ENCODE measurements at regions not wholly inside any gene's neighbourhood (a gene's known extent, or its start where the extent isn't known, plus 50 kb on each side); places are given as distances from the start of the nearest gene placed in this dataset.

DNA sequence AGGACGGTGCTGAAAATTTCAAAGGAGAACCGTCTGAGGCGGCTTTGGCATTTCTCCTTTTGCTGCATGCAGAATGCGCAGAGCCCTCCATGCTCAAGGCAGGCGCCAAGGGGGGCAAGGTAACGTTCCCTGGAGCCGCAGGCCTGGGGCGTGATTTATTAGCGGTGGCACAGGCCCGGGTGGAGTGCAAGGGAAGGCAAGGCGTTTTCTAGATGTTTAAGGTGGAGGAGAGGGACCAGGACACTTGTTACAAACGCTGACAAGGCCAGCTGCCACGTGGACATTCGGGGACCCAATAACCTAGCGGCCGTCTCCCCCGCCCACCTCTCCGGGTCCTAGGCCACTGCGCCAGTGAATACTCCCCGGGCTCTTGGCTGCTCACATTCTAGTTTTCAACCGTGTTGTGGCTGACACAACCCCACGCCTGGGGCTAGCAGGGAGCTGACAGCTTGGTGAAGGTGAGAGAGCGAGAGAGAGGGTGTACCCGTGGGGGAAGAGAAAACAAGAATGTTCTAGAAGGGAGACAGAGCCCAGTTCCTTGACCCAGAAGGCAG, 250.1 kb downstream of the C16orf95 start:
- no peaks in the 10 kb centered on the region for H3K36me3 ChIP-seq (ENCODE audit: control insufficient read depth in 4 of 4, insufficient read depth in 3 of 4, low read depth in 1 of 4, low read length in 3 of 4)
- TF ChIP-seq FOXA1 (IDR thresholded peaks at IDR 0.05) (no peak), SP1 (IDR thresholded peaks at IDR 0.05) (no peak)
- TF ChIP-seq, protein P1, sequence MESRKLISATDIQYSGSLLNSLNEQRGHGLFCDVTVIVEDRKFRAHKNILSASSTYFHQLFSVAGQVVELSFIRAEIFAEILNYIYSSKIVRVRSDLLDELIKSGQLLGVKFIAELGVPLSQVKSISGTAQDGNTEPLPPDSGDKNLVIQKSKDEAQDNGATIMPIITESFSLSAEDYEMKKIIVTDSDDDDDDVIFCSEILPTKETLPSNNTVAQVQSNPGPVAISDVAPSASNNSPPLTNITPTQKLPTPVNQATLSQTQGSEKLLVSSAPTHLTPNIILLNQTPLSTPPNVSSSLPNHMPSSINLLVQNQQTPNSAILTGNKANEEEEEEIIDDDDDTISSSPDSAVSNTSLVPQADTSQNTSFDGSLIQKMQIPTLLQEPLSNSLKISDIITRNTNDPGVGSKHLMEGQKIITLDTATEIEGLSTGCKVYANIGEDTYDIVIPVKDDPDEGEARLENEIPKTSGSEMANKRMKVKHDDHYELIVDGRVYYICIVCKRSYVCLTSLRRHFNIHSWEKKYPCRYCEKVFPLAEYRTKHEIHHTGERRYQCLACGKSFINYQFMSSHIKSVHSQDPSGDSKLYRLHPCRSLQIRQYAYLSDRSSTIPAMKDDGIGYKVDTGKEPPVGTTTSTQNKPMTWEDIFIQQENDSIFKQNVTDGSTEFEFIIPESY (IDR thresholded peaks at IDR 0.05), result no peak
- no peak overlapping the region for H3K27ac ChIP-seq (ENCODE audit: low read depth in 1 of 2, low read length in 2 of 2)

DNA sequence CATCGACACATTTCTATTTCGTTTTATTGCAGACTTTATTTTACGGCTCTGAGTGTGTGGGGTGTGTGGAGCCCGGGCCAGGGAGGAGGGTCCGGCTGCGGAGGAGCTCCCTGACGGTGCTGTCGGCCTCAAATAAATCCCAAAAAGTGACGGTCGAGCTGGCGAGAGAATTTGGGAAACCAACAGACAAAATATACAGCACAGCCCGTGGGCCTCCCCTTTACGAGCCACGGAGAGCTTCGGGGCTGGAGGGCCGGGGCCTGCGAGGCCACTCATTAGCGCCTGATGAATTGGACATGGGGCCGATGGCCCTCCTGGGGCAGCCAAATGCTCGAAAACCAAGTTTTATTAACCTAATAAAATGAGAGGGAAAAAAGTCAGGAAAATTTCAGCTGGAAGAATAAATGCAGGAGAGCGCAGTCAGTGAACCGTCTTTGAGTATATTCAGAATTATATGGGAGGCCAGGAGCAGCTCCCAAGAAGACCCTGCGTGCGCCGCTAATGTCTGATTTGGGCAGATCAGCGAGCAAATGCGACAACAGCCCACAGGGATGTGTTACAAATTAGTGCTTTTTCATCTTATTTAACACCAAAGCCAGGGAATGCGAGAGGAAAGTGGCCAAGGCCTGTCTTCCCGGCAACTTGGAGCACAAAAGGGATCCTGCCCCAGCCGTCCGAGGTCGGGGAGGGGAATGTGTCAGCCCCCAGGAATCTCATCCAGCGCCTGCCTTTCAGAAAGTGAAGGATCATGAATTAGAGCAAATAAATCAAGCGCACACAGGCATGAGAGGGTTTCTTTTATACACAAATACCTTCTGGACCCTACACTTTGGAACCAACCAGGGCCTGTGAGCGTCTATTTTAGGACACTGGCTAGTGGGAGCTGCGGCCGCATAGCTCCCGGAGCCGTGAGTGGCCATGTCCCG, 249.1 kb downstream of the C16orf95 start:
- WGBS, result 85% methylated on average over 40 of the region's 40 CpGs
- Histone ChIP-seq H3K27ac (ENCODE audit: low read depth in 1 of 2, low read length in 2 of 2) (no peak overlapping the region), H3K9ac (ENCODE audit: low read depth in 1 of 2, low read length in 2 of 2) (no peak overlapping the region), H3K4me1 (ENCODE audit: control insufficient read depth in 4 of 4, insufficient read depth in 4 of 4, low read length in 3 of 4) (no peaks in the 10 kb centered on the region), H3K36me3 (ENCODE audit: control insufficient read depth in 4 of 4, insufficient read depth in 3 of 4, low read depth in 1 of 4, low read length in 3 of 4) (no peaks in the 10 kb centered on the region), H3K27me3 (ENCODE audit: control insufficient read depth in 4 of 4, insufficient read depth in 4 of 4, low read length in 3 of 4) (peaks cover 0 to 4% (median 2%) of the 10 kb centered on the region in 4 donors), H3K9me3 (ENCODE audit: control insufficient read depth in 4 of 4, low read length in 3 of 4) (no peaks in the 10 kb centered on the region), H3K4me3 (ENCODE audit: low read depth in 1 of 3, low read length in 3 of 3) (no peak overlapping the region)
- TF ChIP-seq, protein P2, sequence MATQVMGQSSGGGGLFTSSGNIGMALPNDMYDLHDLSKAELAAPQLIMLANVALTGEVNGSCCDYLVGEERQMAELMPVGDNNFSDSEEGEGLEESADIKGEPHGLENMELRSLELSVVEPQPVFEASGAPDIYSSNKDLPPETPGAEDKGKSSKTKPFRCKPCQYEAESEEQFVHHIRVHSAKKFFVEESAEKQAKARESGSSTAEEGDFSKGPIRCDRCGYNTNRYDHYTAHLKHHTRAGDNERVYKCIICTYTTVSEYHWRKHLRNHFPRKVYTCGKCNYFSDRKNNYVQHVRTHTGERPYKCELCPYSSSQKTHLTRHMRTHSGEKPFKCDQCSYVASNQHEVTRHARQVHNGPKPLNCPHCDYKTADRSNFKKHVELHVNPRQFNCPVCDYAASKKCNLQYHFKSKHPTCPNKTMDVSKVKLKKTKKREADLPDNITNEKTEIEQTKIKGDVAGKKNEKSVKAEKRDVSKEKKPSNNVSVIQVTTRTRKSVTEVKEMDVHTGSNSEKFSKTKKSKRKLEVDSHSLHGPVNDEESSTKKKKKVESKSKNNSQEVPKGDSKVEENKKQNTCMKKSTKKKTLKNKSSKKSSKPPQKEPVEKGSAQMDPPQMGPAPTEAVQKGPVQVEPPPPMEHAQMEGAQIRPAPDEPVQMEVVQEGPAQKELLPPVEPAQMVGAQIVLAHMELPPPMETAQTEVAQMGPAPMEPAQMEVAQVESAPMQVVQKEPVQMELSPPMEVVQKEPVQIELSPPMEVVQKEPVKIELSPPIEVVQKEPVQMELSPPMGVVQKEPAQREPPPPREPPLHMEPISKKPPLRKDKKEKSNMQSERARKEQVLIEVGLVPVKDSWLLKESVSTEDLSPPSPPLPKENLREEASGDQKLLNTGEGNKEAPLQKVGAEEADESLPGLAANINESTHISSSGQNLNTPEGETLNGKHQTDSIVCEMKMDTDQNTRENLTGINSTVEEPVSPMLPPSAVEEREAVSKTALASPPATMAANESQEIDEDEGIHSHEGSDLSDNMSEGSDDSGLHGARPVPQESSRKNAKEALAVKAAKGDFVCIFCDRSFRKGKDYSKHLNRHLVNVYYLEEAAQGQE (IDR thresholded peaks at IDR 0.05), result no peak
- TF ChIP-seq, protein P3, sequence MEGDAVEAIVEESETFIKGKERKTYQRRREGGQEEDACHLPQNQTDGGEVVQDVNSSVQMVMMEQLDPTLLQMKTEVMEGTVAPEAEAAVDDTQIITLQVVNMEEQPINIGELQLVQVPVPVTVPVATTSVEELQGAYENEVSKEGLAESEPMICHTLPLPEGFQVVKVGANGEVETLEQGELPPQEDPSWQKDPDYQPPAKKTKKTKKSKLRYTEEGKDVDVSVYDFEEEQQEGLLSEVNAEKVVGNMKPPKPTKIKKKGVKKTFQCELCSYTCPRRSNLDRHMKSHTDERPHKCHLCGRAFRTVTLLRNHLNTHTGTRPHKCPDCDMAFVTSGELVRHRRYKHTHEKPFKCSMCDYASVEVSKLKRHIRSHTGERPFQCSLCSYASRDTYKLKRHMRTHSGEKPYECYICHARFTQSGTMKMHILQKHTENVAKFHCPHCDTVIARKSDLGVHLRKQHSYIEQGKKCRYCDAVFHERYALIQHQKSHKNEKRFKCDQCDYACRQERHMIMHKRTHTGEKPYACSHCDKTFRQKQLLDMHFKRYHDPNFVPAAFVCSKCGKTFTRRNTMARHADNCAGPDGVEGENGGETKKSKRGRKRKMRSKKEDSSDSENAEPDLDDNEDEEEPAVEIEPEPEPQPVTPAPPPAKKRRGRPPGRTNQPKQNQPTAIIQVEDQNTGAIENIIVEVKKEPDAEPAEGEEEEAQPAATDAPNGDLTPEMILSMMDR (IDR thresholded peaks at IDR 0.05; ENCODE audit: low read depth, low read length, missing input control), result no peak
- TF ChIP-seq YY1 (IDR thresholded peaks at IDR 0.05) (no peak), FOXA2 (IDR thresholded peaks at IDR 0.05) (no peak), RXRA (IDR thresholded peaks at IDR 0.05) (no peak)
- TF ChIP-seq, protein P1 (IDR thresholded peaks at IDR 0.05), result no peak
- DNase-seq (ENCODE audit: low spot score), result no peak

More for the DNA sequence above, 250.1 kb downstream of the C16orf95 start:
- no peaks in the 10 kb centered on the region for H3K4me1 ChIP-seq (ENCODE audit: control insufficient read depth in 4 of 4, insufficient read depth in 4 of 4, low read length in 3 of 4)
- H3K9ac ChIP-seq (ENCODE audit: low read depth in 1 of 2, low read length in 2 of 2), result no peak overlapping the region
- DNase-seq (ENCODE audit: low spot score), result no peak
- no peaks in the 10 kb centered on the region for H3K9me3 ChIP-seq (ENCODE audit: control insufficient read depth in 4 of 4, low read length in 3 of 4)
- 81% methylated on average over 24 of the region's 24 CpGs for WGBS
- peaks cover 0 to 4% (median under 1%) of the 10 kb centered on the region in 4 donors for H3K27me3 ChIP-seq (ENCODE audit: control insufficient read depth in 4 of 4, insufficient read depth in 4 of 4, low read length in 3 of 4)
- no peak overlapping the region for H3K4me3 ChIP-seq (ENCODE audit: low read depth in 1 of 3, low read length in 3 of 3)

Data from liver (tissue), 8 donors.